Stimulated activated CD8-positive, alpha-beta memory T cell treated with anti-CD3 and anti-CD28 coated beads, Interleukin-7, amount 100 ng/mL, for 48 hours (primary cell): ENCODE measurements at regions not wholly inside any gene's neighbourhood (a gene's known extent, or its start where the extent isn't known, plus 50 kb on each side); places are given as distances from the start of the nearest gene placed in this dataset.
"Not testable (repeated sequence)": the region's sequence is repeated elsewhere in the genome, so short reads cannot be mapped to it uniquely, and the experiment has no call there.

Source experiments
- DNase-seq, 2 donors: peaks; one replicate each; pipeline ENCODE4 v3.0.0-alpha.2; 2020; ENCODE audit warnings: low read depth in 1 of 2; ENCODE audit errors: extremely low read depth in 1 of 2

GRCh38 chr16:51524070-51524469 is 373.0 kb upstream of the SALL1 start:
- no peak for DNase-seq

- DNase-seq = no peak
These were observed 372.3 kb upstream of the SALL1 start for GRCh38 chr16:51523400-51523799.

- no peak for DNase-seq
These were observed 371.8 kb upstream of the SALL1 start for GRCh38 chr16:51522902-51523301.

- not testable (repeated sequence) for DNase-seq
These were observed 365.9 kb upstream of the SALL1 start for GRCh38 chr16:51516960-51517359.

- no peak for DNase-seq
These were observed 359.3 kb upstream of the SALL1 start for GRCh38 chr16:51510416-51510815.

- no peak for DNase-seq
These were observed 358.3 kb upstream of the SALL1 start for GRCh38 chr16:51509336-51509735.

- no peak for DNase-seq
These were observed 357.6 kb upstream of the SALL1 start for GRCh38 chr16:51508490-51509212.

GRCh38 chr16:51507286-51507685 is 356.2 kb upstream of the SALL1 start:
- no peak for DNase-seq

- no peak for DNase-seq
These were observed 349.2 kb upstream of the SALL1 start for GRCh38 chr16:51500306-51500705.

- DNase-seq = no peak
These were observed 346.6 kb upstream of the SALL1 start for GRCh38 chr16:51497541-51498211.

GRCh38 chr16:51490866-51491265 is 339.8 kb upstream of the SALL1 start:
- DNase-seq = no peak

GRCh38 chr16:51487880-51488279 is 336.8 kb upstream of the SALL1 start:
- no peak for DNase-seq

GRCh38 chr16:51474414-51475091 is 323.5 kb upstream of the SALL1 start:
- DNase-seq = no peak

- DNase-seq = no peak
These were observed 322.0 kb upstream of the SALL1 start for GRCh38 chr16:51473091-51473490.

GRCh38 chr16:51470492-51470891 is 319.4 kb upstream of the SALL1 start:
- DNase-seq = no peak

GRCh38 chr16:51464996-51465395 is 313.9 kb upstream of the SALL1 start:
- DNase-seq = no peak

- no peak for DNase-seq
These were observed 310.2 kb upstream of the SALL1 start for GRCh38 chr16:51461255-51461654.

GRCh38 chr16:51458356-51459140 is 307.5 kb upstream of the SALL1 start:
- no peak for DNase-seq

- DNase-seq = no peak
These were observed 306.7 kb upstream of the SALL1 start for GRCh38 chr16:51457775-51458174.

- DNase-seq = no peak
These were observed 304.3 kb upstream of the SALL1 start for GRCh38 chr16:51455398-51455797.

GRCh38 chr16:51453251-51453650 is 302.2 kb upstream of the SALL1 start:
- no peak for DNase-seq
